ENCODE measurements at regions not wholly inside any gene's neighbourhood (a gene's known extent, or its start where the extent isn't known, plus 50 kb on each side); places are given as distances from the start of the nearest gene placed in this dataset.

DNA sequence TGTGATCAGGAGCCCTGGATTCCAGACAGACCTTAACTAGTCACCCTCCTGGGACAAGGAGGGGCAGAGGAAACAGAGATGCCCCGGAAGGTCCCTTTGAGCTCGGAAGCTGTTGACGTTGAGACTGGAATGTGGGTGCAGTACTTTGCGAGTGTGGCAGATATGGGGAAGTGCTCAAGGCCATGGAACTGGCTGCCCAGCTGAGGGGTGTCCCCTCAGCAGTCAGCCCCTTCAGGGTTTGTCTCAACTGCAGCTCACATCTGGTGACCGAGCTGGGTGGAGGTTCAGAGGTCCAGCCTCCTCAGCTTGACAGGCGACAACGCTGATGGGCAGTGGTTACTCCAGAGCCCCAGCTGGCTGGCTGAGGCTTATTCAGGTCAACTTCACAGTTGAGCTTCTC, 150.3 kb upstream of the SNX19 start:
- ChIA-PET CTCF (interaction anchor here (1.6 to 6.6 kb wide), 5 partner anchors 151 to 608 kb away, joined by 4 to 58 read pairs (median 6); no protein-coding TSS in a partner anchor), POLR2A (interaction anchor here (0.7 kb wide), 1 partner anchor 22 kb away, joined by 3 read pairs; no protein-coding TSS in a partner anchor)
- peaks cover 0 to 12% (median 5%) of the 10 kb centered on the region in 5 experiments for H3K27me3 ChIP-seq (replicated peaks in 2 of 5; ENCODE audit: control insufficient read depth in 4 of 5, insufficient read depth in 5 of 5, low read length in 4 of 5)
- H3K9me3 ChIP-seq (ENCODE audit: control extremely low read depth in 1 of 5, control insufficient read depth in 4 of 5, insufficient read depth in 2 of 5, low read depth in 1 of 5, low read length in 4 of 5), result no peaks in the 10 kb centered on the region
- DNase-seq, result no peak
- H3K27ac ChIP-seq (ENCODE audit: insufficient read depth in 1 of 2, low read depth in 1 of 2, low read length in 2 of 2, poor library complexity in 1 of 2, severe bottlenecking in 2 of 2), result no peak overlapping the region
- H3K36me3 ChIP-seq (ENCODE audit: control insufficient read depth in 4 of 4, insufficient read depth in 4 of 4, low read length in 3 of 4), result no peaks in the 10 kb centered on the region
- H3K4me3 ChIP-seq (ENCODE audit: control insufficient read depth in 1 of 7, extremely low read depth in 1 of 7, insufficient read depth in 4 of 7, low read depth in 2 of 7, low read length in 6 of 7), result no peak overlapping the region
- no peaks in the 10 kb centered on the region for H3K4me1 ChIP-seq (ENCODE audit: control extremely low read depth in 1 of 4, control insufficient read depth in 4 of 4, insufficient read depth in 4 of 4, low read length in 3 of 4)
- WGBS (ENCODE audit: insufficient coverage), result 82% methylated on average over 7 of the region's 7 CpGs

DNA sequence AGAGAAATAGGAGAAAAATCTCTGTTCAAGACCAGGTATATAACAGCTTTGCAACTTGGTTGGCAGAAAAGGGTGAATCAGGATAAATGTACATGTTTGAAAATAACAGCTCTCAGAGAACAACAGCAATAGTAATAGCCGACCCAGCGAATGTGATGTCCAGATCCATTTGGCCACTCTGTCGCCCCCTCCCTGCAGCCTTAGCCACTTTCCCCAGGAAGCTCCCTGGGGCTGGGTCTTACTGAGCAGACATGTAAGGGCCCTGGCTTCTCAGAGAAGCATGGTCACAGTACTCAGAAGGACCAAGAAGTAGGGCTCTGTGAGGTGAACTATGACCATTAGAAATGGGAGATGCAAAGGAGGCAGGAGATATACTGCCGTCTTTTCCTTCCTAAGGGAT, 154.1 kb upstream of the SNX19 start:
- POLR2A ChIA-PET, result no interaction called here
- H3K27me3 ChIP-seq (replicated peaks in 2 of 5; ENCODE audit: control insufficient read depth in 4 of 5, insufficient read depth in 5 of 5, low read length in 4 of 5), result peaks cover 0 to 6% (median 2%) of the 10 kb centered on the region in 5 experiments
- 100% methylated on average over 2 of the region's 4 CpGs for WGBS (ENCODE audit: insufficient coverage)
- no peaks in the 10 kb centered on the region for H3K36me3 ChIP-seq (ENCODE audit: control insufficient read depth in 4 of 4, insufficient read depth in 4 of 4, low read length in 3 of 4)
- no peak overlapping the region for H3K4me3 ChIP-seq (ENCODE audit: control insufficient read depth in 1 of 7, extremely low read depth in 1 of 7, insufficient read depth in 4 of 7, low read depth in 2 of 7, low read length in 6 of 7)
- CTCF ChIA-PET, result no interaction called here
- H3K27ac ChIP-seq (ENCODE audit: insufficient read depth in 1 of 2, low read depth in 1 of 2, low read length in 2 of 2, poor library complexity in 1 of 2, severe bottlenecking in 2 of 2), result no peak overlapping the region
- H3K9me3 ChIP-seq (ENCODE audit: control extremely low read depth in 1 of 5, control insufficient read depth in 4 of 5, insufficient read depth in 2 of 5, low read depth in 1 of 5, low read length in 4 of 5), result no peaks in the 10 kb centered on the region
- DNase-seq, result no peak
- H3K4me1 ChIP-seq (ENCODE audit: control extremely low read depth in 1 of 4, control insufficient read depth in 4 of 4, insufficient read depth in 4 of 4, low read length in 3 of 4), result no peaks in the 10 kb centered on the region

DNA sequence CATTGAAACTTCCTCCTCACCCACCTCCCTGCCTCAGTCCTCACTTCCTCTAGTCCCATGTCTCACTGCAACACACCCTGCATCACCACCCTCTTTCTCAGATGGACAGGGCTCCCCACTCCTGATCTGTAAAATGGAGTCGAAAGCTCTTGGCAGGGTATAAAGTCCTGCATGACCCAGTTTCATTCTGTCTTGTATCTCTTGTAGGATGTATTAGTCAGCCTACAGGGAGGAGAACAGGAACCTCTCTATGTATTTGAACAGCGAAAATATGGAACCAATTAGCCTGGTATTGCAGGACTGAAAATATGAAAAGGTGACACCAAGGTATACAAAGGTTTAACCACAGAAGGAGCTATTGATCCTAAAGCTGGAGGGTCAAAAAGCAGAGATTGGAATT, 156.9 kb upstream of the SNX19 start:
- no peak for DNase-seq
- Histone ChIP-seq H3K9me3 (ENCODE audit: control extremely low read depth in 1 of 5, control insufficient read depth in 4 of 5, insufficient read depth in 2 of 5, low read depth in 1 of 5, low read length in 4 of 5) (no peaks in the 10 kb centered on the region), H3K4me1 (ENCODE audit: control extremely low read depth in 1 of 4, control insufficient read depth in 4 of 4, insufficient read depth in 4 of 4, low read length in 3 of 4) (no peaks in the 10 kb centered on the region), H3K36me3 (ENCODE audit: control insufficient read depth in 4 of 4, insufficient read depth in 4 of 4, low read length in 3 of 4) (no peaks in the 10 kb centered on the region), H3K27me3 (replicated peaks in 2 of 5; ENCODE audit: control insufficient read depth in 4 of 5, insufficient read depth in 5 of 5, low read length in 4 of 5) (peaks cover 0 to 2% (median 2%) of the 10 kb centered on the region in 5 experiments), H3K4me3 (ENCODE audit: control insufficient read depth in 1 of 7, extremely low read depth in 1 of 7, insufficient read depth in 4 of 7, low read depth in 2 of 7, low read length in 6 of 7) (no peak overlapping the region), H3K27ac (ENCODE audit: insufficient read depth in 1 of 2, low read depth in 1 of 2, low read length in 2 of 2, poor library complexity in 1 of 2, severe bottlenecking in 2 of 2) (no peak overlapping the region)
- ChIA-PET POLR2A (no interaction called here), CTCF (no interaction called here)
- WGBS (ENCODE audit: insufficient coverage), result 92% methylated on average over 2 of the region's 2 CpGs

DNA sequence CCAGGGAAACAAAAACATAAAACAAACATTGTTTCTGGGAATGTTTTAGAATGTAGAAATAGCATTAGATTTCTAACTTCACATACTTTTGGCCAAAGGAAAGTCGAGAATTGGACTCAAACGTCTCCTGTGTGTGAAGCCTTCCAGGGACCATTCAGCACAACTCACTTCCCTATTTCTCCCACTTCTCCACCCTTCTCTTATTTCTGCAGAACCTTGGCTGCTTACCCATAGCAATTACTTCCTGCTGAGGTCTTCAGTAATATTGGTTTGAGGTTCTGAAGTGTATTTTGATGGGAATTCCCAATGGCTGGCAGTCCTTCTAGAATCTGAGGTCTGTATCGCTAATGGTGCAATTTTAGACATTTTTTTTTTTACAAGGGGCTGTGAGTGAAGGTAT, 158.3 kb upstream of the SNX19 start:
- WGBS (ENCODE audit: insufficient coverage), result no CpG with 5 or more reads among the region's 3 CpGs
- no peak for DNase-seq

DNA sequence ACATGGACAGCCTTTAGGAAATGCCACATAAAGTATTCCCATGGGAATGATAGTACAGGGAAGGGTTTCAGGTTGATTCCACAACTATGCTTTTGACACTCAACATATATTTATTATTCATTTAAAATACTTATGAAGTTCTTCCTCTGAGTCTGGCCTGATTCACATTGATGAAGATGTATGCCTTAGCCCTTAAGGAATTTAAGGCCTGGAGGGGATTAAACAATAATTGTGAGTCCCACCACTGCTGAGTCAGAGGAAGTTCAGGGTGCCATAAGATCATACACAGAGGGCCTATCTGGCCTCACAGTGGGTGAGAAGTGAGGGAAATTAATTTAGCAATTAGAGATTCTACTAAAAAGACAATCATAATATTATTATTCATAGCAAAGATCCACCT, 161.1 kb upstream of the SNX19 start:
- H3K9me3 ChIP-seq (ENCODE audit: control extremely low read depth in 1 of 5, control insufficient read depth in 4 of 5, insufficient read depth in 2 of 5, low read depth in 1 of 5, low read length in 4 of 5), result peaks cover 0 to 3% (median 0%) of the 10 kb centered on the region in 5 experiments
- CTCF ChIA-PET, result no interaction called here
- no peaks in the 10 kb centered on the region for H3K36me3 ChIP-seq (ENCODE audit: control insufficient read depth in 4 of 4, insufficient read depth in 4 of 4, low read length in 3 of 4)
- H3K27me3 ChIP-seq (replicated peaks in 2 of 5; ENCODE audit: control insufficient read depth in 4 of 5, insufficient read depth in 5 of 5, low read length in 4 of 5), result peaks cover 0 to 4% (median 0%) of the 10 kb centered on the region in 5 experiments
- POLR2A ChIA-PET, result no interaction called here
- no peak for DNase-seq
- no peak overlapping the region for H3K27ac ChIP-seq (ENCODE audit: insufficient read depth in 1 of 2, low read depth in 1 of 2, low read length in 2 of 2, poor library complexity in 1 of 2, severe bottlenecking in 2 of 2)
- no peaks in the 10 kb centered on the region for H3K4me1 ChIP-seq (ENCODE audit: control extremely low read depth in 1 of 4, control insufficient read depth in 4 of 4, insufficient read depth in 4 of 4, low read length in 3 of 4)
- H3K4me3 ChIP-seq (ENCODE audit: control insufficient read depth in 1 of 7, extremely low read depth in 1 of 7, insufficient read depth in 4 of 7, low read depth in 2 of 7, low read length in 6 of 7), result no peak overlapping the region

More for the DNA sequence above, 158.3 kb upstream of the SNX19 start:
- H3K9me3 ChIP-seq (ENCODE audit: control extremely low read depth in 1 of 5, control insufficient read depth in 4 of 5, insufficient read depth in 2 of 5, low read depth in 1 of 5, low read length in 4 of 5), result no peaks in the 10 kb centered on the region
- no peaks in the 10 kb centered on the region for H3K4me1 ChIP-seq (ENCODE audit: control extremely low read depth in 1 of 4, control insufficient read depth in 4 of 4, insufficient read depth in 4 of 4, low read length in 3 of 4)
- H3K27ac ChIP-seq (ENCODE audit: insufficient read depth in 1 of 2, low read depth in 1 of 2, low read length in 2 of 2, poor library complexity in 1 of 2, severe bottlenecking in 2 of 2), result no peak overlapping the region
- ChIA-PET CTCF (no interaction called here), POLR2A (no interaction called here)
- H3K36me3 ChIP-seq (ENCODE audit: control insufficient read depth in 4 of 4, insufficient read depth in 4 of 4, low read length in 3 of 4), result no peaks in the 10 kb centered on the region
- H3K27me3 ChIP-seq (replicated peaks in 2 of 5; ENCODE audit: control insufficient read depth in 4 of 5, insufficient read depth in 5 of 5, low read length in 4 of 5), result peaks cover 0 to 4% (median 0%) of the 10 kb centered on the region in 5 experiments
- H3K4me3 ChIP-seq (ENCODE audit: control insufficient read depth in 1 of 7, extremely low read depth in 1 of 7, insufficient read depth in 4 of 7, low read depth in 2 of 7, low read length in 6 of 7), result no peak overlapping the region

DNA sequence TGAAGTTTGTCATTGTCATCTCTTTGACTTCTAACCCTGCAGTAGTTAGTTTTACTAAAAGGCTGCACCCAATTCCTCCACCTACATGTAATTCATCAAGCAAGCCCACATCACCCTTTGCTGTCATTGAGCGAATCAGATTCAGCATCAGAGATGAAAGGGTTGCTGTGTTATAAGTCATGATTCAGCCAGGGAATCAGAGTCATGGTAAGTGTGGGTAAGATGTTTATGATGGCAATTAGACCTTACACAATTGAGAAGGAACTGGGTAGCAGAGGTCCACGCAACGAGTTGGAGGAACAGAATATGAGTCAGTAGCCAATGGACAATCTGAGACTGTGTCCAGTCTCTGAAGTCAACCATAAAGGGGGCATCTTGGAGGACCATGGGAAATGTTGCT, 162.8 kb upstream of the SNX19 start:
- Histone ChIP-seq H3K9me3 (ENCODE audit: control extremely low read depth in 1 of 5, control insufficient read depth in 4 of 5, insufficient read depth in 2 of 5, low read depth in 1 of 5, low read length in 4 of 5) (peaks cover 0 to 3% (median 0%) of the 10 kb centered on the region in 5 experiments), H3K27me3 (replicated peaks in 2 of 5; ENCODE audit: control insufficient read depth in 4 of 5, insufficient read depth in 5 of 5, low read length in 4 of 5) (peaks cover 0 to 2% (median 0%) of the 10 kb centered on the region in 5 experiments), H3K27ac (ENCODE audit: insufficient read depth in 1 of 2, low read depth in 1 of 2, low read length in 2 of 2, poor library complexity in 1 of 2, severe bottlenecking in 2 of 2) (no peak overlapping the region), H3K36me3 (ENCODE audit: control insufficient read depth in 4 of 4, insufficient read depth in 4 of 4, low read length in 3 of 4) (no peaks in the 10 kb centered on the region), H3K4me1 (ENCODE audit: control extremely low read depth in 1 of 4, control insufficient read depth in 4 of 4, insufficient read depth in 4 of 4, low read length in 3 of 4) (no peaks in the 10 kb centered on the region), H3K4me3 (ENCODE audit: control insufficient read depth in 1 of 7, extremely low read depth in 1 of 7, insufficient read depth in 4 of 7, low read depth in 2 of 7, low read length in 6 of 7) (no peak overlapping the region)
- DNase-seq, result no peak
- POLR2A ChIA-PET, result interaction anchor here (0.6 kb wide), 1 partner anchor 93 kb away, joined by 3 read pairs; no protein-coding TSS in a partner anchor
- WGBS (ENCODE audit: insufficient coverage), result 87% methylated on average over 3 of the region's 3 CpGs
- CTCF ChIA-PET, result interaction anchor here (0.7 to 1.2 kb wide), 2 partner anchors 14 to 616 kb away, joined by 3 to 4 read pairs; no protein-coding TSS in a partner anchor

DNA sequence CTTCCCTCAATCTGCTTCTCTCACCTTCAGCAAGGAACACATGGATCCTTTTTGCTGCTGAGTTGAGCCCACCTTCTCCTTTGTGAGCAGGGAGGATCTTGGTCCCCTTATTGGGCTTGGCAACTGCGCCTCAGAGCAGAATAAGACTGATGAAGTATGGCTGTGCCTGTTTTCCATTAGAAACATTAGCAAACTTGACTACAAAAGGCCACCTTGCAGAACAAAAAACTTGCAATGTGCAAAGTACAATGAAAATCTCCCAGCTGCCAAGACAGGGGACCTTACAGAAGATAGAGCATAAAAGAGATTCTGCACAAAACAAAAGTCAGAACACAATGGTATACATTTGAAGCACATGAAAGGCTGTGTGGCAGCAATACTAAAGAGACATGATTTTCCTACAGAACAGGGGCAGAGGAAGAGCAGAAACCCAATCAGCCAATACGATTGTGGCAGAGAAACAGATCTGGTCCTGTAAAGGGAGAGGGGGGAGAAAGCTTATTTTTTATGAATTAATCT, 173.5 kb upstream of the SNX19 start:
- Histone ChIP-seq H3K4me1 (ENCODE audit: control extremely low read depth in 1 of 4, control insufficient read depth in 4 of 4, insufficient read depth in 4 of 4, low read length in 3 of 4) (no peaks in the 10 kb centered on the region), H3K9me3 (ENCODE audit: control extremely low read depth in 1 of 5, control insufficient read depth in 4 of 5, insufficient read depth in 2 of 5, low read depth in 1 of 5, low read length in 4 of 5) (peaks cover 0 to 8% (median 0%) of the 10 kb centered on the region in 5 experiments), H3K36me3 (ENCODE audit: control insufficient read depth in 4 of 4, insufficient read depth in 4 of 4, low read length in 3 of 4) (no peaks in the 10 kb centered on the region), H3K4me3 (ENCODE audit: control insufficient read depth in 1 of 7, extremely low read depth in 1 of 7, insufficient read depth in 4 of 7, low read depth in 2 of 7, low read length in 6 of 7) (no peak overlapping the region), H3K27me3 (replicated peaks in 2 of 5; ENCODE audit: control insufficient read depth in 4 of 5, insufficient read depth in 5 of 5, low read length in 4 of 5) (no peaks in the 10 kb centered on the region), H3K27ac (ENCODE audit: insufficient read depth in 1 of 2, low read depth in 1 of 2, low read length in 2 of 2, poor library complexity in 1 of 2, severe bottlenecking in 2 of 2) (no peak overlapping the region)
- CTCF ChIA-PET, result interaction anchor here (1.7 kb wide), 1 partner anchor 14 kb away, joined by 3 read pairs; no protein-coding TSS in a partner anchor
- WGBS (ENCODE audit: insufficient coverage), result no CpG with 5 or more reads among the region's 2 CpGs
- POLR2A ChIA-PET, result no interaction called here
- no peak for DNase-seq
